HS-5 (cell line): ENCODE measurements at regions not wholly inside any gene's neighbourhood (a gene's known extent, or its start where the extent isn't known, plus 50 kb on each side); places are given as distances from the start of the nearest gene placed in this dataset.
"Not testable (repeated sequence)": the region's sequence is repeated elsewhere in the genome, so short reads cannot be mapped to it uniquely, and the experiment has no call there.

ENCODE experiments used
- DNase-seq: peaks from one replicate; pipeline ENCODE4 v3.0.0-alpha.2; 2012; ENCODE audit warnings: low read depth

DNA sequence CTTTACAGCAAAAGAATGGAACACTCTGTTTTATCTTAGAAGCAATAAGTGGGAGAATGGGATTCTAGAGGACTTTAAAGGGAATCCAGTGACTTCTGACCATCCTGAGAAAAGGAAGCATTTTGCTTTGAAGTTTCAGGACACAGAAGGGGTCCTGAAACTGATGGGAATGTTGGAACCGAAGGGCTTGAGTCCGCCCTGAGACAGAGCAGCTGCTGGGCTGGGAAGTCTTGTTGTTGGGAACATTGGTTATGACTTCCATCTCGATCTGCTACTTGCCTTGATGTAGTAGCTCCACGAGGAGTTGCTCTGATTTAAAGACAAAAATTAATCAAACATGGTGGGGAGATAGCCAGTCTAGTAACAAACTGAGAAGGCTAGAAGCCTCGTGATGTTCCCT is 177.6 kb downstream of the JCAD start:
- no peak for DNase-seq

DNA sequence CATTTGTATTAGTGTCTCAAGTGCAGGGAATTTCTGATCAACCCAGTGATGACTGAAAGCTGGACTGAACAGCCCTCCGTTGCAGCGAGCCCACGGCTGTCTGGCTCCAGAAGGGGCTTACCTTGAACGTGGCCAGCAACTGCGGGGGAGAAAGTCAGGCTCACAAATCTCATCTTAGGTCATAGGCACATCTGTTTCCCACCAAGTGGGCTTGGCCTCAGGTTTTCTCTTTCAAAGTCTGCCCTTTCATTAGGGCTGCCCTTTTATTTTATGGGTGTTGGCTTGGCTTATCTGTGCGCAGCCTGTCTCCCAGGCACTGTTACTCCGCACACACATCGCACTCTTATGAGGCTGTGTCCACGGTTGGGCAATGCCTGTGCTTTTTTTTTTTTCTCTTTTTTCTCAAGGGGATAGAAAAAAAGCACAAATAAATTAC is 178.0 kb downstream of the JCAD start:
- DNase-seq: no peak

DNA sequence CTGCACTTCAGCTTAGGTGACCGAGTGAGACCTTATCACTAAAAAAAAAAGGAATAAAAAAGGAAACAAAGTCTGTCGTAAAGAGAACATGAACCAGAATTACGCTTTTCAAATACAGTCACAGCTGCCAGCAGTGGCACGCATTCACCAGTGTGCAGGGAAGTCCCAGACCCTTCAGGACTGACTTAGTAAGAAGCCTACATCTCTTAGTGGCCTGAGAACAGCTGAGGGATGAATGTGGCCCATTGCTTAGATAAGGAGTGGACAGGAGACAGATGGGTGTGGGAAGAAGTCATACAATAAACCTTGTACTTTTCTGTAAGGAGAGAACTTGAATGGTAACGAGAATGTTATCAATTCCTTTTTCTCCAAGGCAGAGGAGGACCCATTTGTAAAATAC is 178.5 kb downstream of the JCAD start:
- DNase-seq: no peak

DNA sequence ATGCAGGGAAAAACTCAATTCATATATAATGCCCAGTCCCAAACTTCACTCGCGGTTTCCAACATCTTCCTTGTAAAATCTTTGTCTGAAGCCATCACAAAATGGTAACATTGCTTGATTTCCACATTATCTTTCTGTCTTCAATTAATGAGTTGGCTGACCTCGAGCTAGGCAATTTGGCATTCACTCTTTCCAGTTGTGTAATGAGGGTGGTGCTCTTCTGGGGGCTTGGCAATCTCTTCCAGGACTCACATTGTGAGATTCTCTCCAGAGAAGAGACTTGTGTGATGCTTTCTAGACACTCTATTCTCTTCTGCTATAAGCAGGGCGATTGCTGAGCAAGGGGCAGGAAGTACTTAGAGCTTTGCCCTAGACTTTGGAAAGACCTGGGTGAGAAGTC is 179.5 kb downstream of the JCAD start:
- DNase-seq: no peak

DNA sequence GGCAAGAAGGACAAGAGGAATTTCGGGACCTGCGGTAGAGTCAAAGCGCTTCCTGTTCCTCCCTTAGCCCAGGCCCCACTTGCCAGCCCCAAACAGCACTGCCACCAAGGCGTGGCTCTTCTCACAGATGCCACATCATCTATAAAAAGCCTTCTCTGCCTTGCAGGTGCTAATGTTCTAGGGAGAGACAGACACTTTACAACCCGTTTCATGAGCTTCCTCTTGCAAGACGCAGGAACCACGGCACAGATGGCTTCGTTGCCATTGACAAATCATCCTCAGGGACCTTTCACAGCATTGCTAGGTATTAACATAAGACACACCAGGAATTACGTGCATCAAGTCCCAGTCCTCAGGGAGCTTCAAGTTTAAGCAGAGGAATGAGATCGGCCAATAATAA is 180.9 kb downstream of the JCAD start:
- DNase-seq: no peak

DNA sequence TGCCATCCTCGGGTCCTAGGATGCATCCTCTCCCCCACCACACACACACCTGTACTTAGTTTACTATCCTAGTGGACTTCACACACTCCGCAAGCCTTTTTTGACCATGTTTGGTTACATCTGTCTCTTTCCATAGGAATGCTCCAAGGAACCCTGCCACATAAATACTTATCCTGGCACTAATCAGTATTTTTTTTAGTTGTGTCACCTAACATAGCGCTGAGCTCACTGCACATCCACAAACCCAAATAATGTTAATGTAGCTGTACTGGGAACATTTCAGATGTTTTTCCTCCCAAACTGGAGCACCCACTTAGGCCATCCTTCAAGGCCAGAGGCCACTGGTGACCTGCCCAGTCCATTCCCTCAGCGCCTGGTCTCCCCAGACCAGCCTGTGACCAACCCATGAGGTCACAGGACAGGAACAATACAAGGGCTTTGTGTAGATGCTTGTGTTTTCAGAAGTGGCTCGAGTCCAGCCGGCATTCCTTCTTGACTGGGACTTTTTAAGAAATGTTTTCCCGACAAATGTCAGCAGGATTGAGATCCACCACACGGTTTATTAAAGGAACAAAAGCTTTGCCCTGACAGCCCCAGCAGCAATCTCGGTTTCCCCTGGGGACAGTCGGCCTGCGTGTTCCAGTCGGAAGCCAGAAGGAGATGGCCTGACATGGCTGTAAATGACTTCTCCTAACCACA is 181.4 kb downstream of the JCAD start:
- no peak for DNase-seq

DNA sequence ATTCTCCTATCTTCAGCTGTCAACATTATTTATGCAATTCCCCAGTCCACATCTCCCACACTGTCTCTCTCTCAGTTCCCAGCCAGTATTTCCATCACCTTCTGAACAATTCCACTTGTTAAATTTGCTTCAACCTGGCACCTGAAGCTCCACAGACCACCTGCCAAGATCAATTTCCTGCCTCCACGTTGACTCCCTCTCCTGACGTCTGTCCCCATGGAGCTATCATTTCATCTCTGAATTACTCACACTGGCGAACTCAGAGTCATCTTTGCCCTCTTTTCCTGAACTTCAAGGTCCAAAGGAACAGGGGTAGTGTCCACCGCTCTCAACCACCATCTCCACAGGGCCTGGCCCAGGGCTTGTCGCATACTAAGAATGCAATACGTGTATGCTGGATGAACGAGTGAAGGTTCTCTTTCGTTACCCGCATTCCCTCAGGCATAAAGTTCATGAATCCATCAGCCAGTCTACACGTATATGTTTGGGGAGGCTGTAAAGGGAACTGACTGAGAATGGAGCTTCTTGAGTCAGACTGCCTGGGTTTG is 183.3 kb downstream of the JCAD start:
- DNase-seq: no peak

DNA sequence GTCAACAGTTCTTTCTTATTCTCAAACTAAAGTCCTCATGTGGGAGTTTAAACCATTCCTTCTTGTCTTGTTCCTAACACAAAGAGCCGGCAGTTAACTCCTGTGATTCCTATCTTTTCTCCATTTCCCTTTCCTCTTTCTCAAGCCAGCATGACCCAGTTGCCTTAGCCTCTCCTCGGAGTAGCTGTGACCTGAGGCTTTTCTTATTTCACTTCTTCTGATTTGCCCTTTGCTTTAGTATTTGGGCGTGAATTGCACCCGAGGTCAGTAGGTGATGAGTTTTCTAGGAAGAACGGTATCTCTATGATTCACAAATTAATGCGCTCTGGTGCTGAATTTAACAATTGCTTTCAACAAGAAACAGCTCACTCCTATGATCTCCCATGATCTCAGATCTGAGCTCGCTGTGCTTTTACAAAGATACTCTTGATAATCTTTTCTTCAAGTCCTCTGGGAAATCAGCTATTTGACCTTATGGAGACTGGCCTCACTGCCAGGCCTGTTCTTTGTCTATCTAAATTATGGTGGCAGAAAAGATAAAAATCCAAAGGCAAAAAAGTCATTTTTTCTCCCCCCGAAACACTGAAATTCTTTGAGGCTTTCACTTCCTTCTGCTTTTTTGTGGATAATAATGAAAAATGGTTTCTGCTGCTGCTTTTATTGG is 184.6 kb downstream of the JCAD start:
- no peak for DNase-seq

DNA sequence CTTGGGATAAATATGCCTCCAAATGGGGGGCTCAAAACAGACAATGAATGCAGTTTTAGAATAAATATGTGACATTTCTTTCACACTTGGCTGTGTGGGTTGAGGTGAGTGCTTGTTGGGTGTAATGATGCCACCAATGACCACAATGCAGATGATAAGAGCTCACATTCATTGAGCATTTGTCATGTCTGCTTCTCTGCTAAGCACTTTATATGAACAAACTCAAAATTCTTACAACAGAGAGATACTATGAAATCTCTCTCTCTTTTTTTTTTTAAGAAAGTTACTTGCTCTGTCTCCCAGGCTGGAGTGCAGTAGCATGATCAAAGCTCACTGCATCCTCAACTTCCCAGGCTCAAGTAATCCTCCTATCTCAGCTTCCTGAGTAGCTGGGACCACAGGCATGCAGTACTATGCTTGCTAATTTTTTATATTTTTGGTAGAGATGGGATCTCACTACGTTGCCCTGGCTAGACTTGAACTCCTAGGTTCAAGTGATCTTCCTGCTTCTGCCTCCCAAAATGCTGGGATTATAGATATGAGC is 185.4 kb downstream of the JCAD start:
- no peak for DNase-seq

DNA sequence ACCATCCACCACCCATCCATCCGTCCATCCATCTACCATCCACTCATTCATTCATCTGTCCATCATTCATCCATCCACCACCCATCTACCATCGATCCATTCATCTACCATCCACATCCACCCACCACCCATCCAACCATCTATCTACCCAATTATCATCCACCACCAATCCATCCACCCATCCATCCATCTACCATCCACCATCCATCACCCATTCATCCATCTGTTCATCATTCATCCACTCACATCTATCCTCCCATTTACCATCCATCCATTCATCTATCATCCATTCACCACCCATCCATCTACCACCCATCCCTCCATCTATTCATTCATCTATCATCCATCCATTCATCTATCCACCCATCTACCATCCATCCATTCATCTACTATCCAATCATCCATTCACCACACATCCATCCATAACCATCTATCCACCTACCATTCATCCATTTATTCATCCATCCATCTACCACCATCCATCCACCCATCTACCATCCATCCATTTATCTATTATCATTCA is 188.8 kb downstream of the JCAD start:
- DNase-seq: no peak

DNA sequence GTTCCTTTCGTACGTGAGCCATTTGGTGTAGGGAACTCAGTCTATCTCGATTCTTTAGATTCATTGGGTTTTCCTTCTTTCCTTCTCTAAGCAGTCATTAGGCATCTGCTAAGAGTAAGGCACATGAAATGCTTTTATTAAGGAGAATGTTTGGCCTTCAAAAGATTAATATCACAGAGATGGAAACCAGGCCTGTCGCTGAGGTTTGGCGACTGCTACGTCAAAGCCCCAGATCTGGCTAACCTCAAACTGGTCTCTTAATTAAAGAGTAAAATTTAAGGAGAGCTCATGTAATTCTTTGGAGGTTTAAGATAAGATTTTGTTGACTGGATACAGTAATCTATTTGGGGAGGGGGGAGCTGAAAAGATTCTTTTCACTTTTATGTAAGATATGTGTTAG is 189.8 kb downstream of the JCAD start:
- DNase-seq: no peak

DNA sequence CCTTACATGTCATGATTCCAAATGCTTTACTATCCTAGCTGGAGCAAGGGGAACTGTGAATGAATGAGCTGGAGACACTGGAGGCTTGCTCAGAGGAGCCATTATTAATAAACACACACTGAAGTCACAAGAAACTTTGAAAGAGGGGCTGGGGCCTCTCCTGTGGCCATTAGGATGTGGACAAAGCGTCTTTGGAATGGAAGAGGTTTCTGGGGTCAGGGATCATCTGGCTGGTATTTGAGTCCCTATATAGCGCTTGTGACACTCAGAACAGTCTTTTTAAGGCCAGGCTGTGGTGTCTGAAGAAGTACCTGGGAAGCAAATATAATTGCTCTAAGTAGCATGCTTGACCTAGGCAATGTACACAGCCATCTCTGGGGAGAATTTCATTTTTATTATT is 193.0 kb downstream of the JCAD start:
- no peak for DNase-seq

DNA sequence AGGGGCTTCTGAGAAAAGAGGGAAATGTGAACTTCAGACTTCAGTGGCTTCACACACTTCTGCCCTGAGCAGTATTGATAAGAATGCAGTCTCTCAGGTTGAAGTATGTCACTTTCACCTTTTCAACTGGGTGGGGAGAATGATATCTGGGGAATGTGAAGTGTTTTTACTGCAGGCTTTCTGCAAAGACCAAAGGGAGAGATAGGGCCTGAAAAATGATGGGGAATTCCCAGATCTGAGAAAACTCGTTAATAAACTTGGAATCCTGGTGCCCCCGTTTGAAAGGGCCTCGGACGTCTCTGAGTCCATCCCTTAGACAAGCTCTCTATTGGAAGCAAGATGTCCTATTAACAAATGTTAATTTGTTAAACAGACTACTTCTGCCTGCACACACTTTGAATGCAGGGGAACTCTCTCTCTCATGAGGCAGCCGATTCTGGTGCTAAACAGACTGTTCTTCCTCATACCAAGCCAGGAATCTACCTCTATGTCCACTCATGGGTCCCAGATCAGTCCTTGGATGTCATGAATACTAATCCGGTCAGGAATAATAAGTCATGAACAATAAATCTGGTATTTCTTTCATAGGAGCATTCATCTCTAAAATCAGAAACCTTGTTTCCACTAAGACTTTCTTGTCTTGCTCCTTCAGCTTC is 193.6 kb downstream of the JCAD start:
- DNase-seq: no peak

DNA sequence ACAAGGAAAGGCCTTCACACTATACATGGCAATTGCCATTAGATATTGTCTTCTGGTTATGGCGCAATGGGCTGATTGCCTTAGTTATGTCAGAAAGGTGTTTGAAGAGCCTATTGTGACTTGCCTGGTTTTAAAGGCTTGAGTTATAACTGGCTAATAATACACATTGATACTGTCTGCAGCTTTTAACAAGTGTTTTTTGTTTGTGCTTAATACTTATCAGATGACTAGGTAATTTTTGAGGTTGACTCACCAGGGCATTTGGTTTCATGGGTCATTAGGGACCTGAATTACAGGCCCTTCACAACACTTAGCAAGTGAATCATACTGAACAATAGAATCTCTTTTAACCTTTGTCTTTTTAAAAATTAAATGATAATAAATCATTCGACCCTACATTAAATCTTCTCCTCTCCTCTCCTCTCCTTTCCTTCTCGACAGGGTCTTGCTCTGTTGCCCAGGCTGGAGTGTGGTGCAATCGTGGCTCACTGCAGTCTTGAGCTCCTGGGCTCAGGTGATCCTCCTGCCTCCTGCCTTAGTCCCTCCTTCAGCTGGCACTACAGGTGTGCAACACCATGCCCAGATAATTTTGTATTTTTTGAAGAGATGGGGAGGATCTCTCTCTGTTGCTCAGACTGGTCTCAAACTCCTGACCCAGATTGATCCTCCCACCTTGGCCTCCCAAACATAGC is 196.3 kb downstream of the JCAD start:
- DNase-seq: peak; percentile 33

DNA sequence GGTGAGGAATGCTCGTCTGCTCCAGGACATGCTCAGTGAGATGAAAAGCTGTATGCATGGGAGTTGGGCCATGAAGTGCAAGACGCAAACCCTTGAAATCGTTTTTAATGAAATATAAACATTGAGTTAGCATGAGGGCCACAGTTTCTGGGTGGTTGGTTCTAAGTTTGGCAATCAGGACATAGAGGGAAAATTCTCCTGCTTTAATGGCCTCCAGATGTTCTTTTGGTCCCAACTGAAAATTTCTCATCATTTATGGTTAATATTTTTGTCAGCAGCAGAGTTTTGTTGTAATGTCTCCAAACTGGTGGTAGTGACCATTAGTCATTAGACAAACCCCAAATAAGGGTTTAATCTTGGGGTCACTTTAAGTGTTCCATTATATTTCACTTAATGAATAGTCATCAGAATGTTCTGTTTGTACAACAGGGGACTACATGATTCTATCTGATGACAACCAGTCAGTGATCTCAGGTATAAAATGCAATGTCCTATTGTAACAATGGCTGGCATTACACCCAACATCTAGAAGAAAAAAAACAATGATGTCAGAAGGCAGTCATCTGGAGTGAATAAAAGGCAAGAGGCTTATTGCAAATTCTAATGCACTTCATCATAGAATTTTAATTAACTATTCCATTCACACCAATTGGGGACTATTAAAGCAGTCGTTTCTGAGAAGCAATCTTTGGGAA is 197.4 kb downstream of the JCAD start:
- DNase-seq: no peak

DNA sequence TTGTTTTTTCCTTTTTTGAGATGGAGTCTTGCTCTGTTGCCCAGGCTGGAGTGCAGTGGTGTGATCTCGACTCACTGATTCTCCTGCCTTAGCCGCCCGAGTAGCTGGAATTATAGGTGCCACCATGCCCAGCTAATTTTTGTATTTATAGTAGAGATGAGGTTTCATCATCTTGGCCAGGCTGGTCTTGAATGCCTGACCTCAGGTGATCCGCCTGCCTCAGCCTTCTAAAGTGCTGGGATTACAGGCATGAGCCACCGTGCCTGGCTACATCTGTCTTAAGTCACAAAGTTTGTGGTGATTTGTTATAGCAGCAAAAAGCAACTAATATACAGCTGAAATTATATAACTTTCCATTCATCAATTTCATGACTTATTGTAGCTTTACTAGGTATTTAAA is 198.2 kb downstream of the JCAD start:
- DNase-seq: not testable (repeated sequence)

DNA sequence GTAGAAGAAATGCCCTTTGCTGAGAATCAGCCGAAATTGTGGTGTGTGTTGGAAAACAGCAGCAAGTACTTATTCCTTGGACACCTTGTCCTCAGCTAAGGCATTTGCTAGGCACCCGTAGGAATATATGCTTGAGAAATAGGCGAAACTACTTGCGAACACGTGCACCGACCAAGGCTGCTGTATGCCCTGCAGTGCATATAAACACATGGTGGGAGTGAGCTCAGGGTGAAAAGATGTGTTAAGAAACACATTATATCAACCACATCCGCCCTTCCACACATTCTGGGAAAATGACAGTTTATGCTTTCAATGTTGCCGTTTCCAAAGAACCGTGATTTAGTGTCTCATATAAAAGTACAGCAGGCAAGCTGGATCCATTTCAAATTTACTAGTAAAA is 199.2 kb downstream of the JCAD start:
- no peak for DNase-seq

DNA sequence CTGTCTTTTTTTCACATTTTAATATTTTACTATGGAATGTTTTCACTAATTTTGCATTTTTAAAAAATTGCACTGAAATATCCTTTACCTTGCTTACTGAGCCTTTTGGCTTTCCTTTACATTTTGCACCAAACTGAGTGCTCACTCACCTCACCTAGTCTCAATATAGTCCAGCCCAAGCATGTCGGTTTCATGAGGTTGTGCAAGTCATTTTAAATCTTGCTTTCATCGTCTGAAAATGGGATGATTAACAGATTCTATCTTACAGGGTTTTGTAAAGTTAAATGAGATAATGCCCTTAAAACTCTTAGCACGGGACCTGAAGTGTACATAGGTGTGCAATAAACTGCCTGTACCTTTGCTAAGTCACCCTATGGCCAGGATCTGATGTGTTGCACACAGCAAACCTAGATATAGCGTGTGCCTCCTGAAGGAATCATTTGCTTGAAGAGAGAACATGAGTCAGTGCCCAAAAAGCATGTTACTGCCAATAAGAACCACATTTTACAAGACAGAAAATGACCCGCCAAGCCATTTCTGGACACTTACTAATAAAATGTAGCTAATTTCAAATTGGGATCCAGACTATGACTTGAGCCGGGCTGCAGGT is 199.8 kb downstream of the JCAD start:
- no peak for DNase-seq

DNA sequence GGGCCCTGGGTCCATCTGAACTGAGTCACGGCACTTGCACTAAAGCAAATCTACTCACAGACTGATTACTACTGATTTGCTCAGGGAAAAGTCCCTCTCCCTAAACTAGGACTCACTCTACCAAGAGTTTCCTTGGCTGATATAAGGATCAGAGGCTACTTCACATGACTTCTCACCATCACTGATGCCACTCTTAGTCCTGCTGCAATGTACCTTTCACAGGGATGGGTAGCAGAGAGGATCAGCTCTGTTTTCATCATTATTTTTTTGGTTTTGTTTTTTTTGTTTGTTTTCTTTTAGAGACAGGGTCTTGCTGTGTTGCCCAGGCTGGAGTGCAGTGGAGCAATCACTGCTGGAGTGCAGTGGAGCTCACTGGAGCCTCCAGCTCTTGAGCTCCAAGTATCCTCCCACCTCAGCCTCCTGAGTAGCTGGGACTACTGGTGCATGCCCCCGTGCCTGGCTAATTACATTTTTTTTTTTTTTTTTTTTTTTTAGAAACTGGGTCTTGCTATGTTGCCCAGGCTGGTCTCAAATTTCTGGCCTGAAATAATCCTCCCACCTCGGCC is 200.6 kb downstream of the JCAD start:
- no peak for DNase-seq

DNA sequence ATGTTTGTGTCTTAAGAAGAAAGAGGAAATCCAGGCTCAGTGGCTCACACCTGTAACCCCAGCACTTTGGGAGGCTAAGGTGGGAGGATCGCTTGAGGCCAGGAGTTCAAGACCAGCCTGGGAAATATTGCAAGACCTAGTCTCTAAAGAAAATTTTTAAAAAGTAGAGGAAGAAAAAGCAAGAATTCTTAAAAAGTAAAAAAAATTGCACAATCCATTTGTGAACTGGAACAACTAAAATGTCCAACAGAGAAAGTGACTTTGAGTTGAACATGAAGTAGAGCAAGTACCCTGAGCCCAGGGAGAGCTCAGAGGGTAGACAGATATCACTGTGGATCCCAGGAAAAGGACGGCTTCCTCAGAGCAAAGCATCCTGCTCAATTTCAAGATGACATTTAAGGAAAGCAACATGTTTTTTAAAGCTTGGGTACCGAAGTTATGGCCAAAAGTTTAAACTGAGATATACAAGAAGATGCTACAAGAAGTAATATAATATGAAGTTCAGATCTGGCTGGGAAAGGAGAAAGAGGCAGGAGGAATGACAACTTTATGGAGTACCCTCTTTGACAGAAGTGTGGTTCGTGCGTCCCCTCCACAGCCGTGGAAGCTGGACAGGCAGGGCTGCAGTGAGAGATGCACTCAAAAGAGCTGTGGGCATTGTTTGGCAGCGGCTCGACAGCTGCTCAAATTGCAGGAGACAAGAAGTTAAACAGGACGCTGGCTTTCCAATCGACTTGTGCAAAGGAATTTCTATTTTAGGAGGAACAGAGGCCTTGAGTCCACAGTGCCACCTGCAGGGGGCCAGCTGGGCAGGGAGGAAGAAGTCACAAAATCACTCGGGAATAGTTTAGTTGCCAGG is 201.3 kb downstream of the JCAD start:
- peak; percentile 6 for DNase-seq
